OCI-LY3 (cell line): ENCODE measurements at regions not wholly inside any gene's neighbourhood (a gene's known extent, or its start where the extent isn't known, plus 50 kb on each side); places are given as distances from the start of the nearest gene placed in this dataset.

Experiments
- CTCF ChIP-seq: fragments of 200-600, 300-600 bp; sonication (generic); IDR thresholded peaks from 2 replicates; pipeline ENCODE4 v1.5.1; 2014; ENCODE audit warnings: antibody characterized with exemption, low read length, low read depth
- EZH2phosphoT487 ChIP-seq: fragments of 200-600 bp; shearing (Covaris generic); IDR thresholded peaks from 2 replicates; pipeline ENCODE4 v1.6.1; 2018; ENCODE audit warnings: antibody characterized with exemption, mixed run types, low read depth

- TF ChIP-seq CTCF: no peak
- no peak for TF ChIP-seq EZH2phosphoT487
Measured at GRCh38 chr6:19157486-19157885, 679.7 kb upstream of the ID4 start.
